Panc1 (cell line): ENCODE measurements at regions not wholly inside any gene's neighbourhood (a gene's known extent, or its start where the extent isn't known, plus 50 kb on each side); places are given as distances from the start of the nearest gene placed in this dataset.

ENCODE experiments used
- ATAC-seq: fragments of 200-7000 bp; cut with Tn5 transposase; 2 replicates; pipeline ENCODE4 v1.9.1; 2020; ENCODE audit warnings: mild to moderate bottlenecking, moderate library complexity
- BruUV-seq: library from RNA; stranded (reverse); fragments of 400-500 nt; replicated peaks from 2 replicates; lab custom pipeline; 2021; lab: Mats Ljungman, UMichigan
- CTCF ChIA-PET: fragments of 300-600 bp; sonication (Branson Sonifier 250); formaldehyde crosslinking; loops from one replicate; lab custom pipeline; 2022; ENCODE audit warnings: antibody characterized with exemption; lab: Charles Lee
- POLR2A ChIA-PET: fragments of 300-600 bp; sonication (Branson Sonifier 250); formaldehyde crosslinking; loops from one replicate; lab custom pipeline; 2022; ENCODE audit warnings: antibody characterized with exemption; lab: Charles Lee
- DNase-seq: peaks from one replicate; pipeline ENCODE4 v3.0.0-alpha.2; 2010; ENCODE audit warnings: low read depth, low spot score
- H3K27ac ChIP-seq: 2 replicates; pipeline ENCODE4 v1.5.1; 2011; ENCODE audit warnings: mild to moderate bottlenecking, low read length, inconsistent platforms
- H3K27me3 ChIP-seq: fragments of 200-500 bp; sonication (Bioruptor generic); 2 replicates; pipeline ENCODE4 v1.6.0; 2014; ENCODE audit warnings: low read length, inconsistent platforms; ENCODE audit not compliant: control insufficient read depth, insufficient read depth
- H3K36me3 ChIP-seq: fragments of 200-500 bp; sonication (Bioruptor generic); 2 replicates; pipeline ENCODE4 v1.5.1; 2014; ENCODE audit warnings: inconsistent platforms, mild to moderate bottlenecking, low read length, moderate library complexity; ENCODE audit not compliant: control insufficient read depth, insufficient read depth
- H3K4me1 ChIP-seq: 2 replicates; pipeline ENCODE4 v1.5.1; 2011; ENCODE audit warnings: inconsistent platforms, mild to moderate bottlenecking, low read length, moderate library complexity; ENCODE audit not compliant: control insufficient read depth, insufficient read depth
- H3K4me3 ChIP-seq, 2 experiments: 2 replicates each; pipeline ENCODE4 v1.5.1; 2011 to 2012; ENCODE audit warnings: low read depth in 2 of 2, low read length in 2 of 2, mild to moderate bottlenecking in 2 of 2, inconsistent platforms in 1 of 2, moderate library complexity in 1 of 2
- H3K9me3 ChIP-seq: fragments of 200-500 bp; sonication (Bioruptor generic); 2 replicates; pipeline ENCODE4 v1.5.1; 2014; ENCODE audit warnings: low read depth, mild to moderate bottlenecking, inconsistent platforms, low read length, moderate library complexity; ENCODE audit not compliant: control insufficient read depth, insufficient read depth
- POLR2AphosphoS5 ChIP-seq: IDR thresholded peaks from 2 replicates; pipeline ENCODE4 v1.6.1; 2012; ENCODE audit warnings: mild to moderate bottlenecking, low read depth, low read length, moderate library complexity
- SIN3A ChIP-seq: IDR thresholded peaks from 2 replicates; pipeline ENCODE4 v1.6.1; 2012; ENCODE audit warnings: low read depth, mild to moderate bottlenecking, low read length, moderate library complexity, borderline replicate concordance; ENCODE audit not compliant: insufficient read depth
- TCF7L2 ChIP-seq: IDR thresholded peaks from 2 replicates; pipeline ENCODE4 v1.6.1; 2011; ENCODE audit warnings: mild to moderate bottlenecking, low read depth, low read length, inconsistent platforms
- in situ Hi-C: cut with HindIII; loops from 2 replicates; pipeline ENCODE4 v1.10.0; 2016; ENCODE audit warnings: low sequenced_read_pairs, low pct_unique_long_range_greater_than_20kb
- intact Hi-C: fragments of 100-400 bp; cut with micrococcal nuclease; formaldehyde crosslinking; loops from one replicate; pipeline ENCODE4 v1.10.0; 2022; ENCODE audit not compliant: unreplicated experiment
- TF ChIP-seq, protein P1 (sequence below), 2 experiments: IDR thresholded peaks; 2 replicates each; pipeline ENCODE4 v1.6.1; 2011 to 2012; ENCODE audit warnings: low read depth in 2 of 2, control low read depth in 1 of 2, low read length in 1 of 2, mild to moderate bottlenecking in 1 of 2, moderate library complexity in 1 of 2; ENCODE audit not compliant: insufficient read depth in 1 of 2
- TF ChIP-seq, protein P2 (sequence below): fragments of 450-650 bp; IDR thresholded peaks from 2 replicates; pipeline ENCODE4 v1.5.1; 2017; ENCODE audit warnings: mild to moderate bottlenecking

DNA sequence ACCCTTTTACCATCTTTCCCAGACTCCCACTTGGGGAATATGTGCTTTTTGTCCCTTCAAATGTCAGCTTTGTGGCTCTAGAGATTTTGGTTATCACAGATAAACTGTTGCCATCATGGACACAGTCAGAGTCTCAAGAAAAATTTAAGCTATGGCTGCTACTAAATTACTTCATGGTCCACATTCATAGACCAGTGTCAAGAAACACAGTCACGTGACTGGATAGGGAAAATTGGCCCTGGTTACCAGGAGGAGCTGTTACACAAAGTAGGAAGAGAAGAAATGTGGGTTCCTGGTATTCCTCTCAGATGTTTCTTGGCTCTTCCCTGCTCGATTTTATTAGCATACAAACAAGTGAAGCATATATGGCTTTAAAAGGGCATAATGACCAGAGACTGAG lies 348.9 kb downstream of the NDFIP2 start:
- ATAC-seq: no peak
- Histone ChIP-seq H3K27me3 (no peaks in the 10 kb centered on the region), H3K36me3 (no peaks in the 10 kb centered on the region), H3K9me3 (no peaks in the 10 kb centered on the region), H3K4me1 (no peaks in the 10 kb centered on the region), H3K4me3 (no peak overlapping the region), H3K27ac (no peak overlapping the region)
- ChIA-PET POLR2A (no interaction called here), CTCF (no interaction called here)
- in situ Hi-C loops: no loop called here
- intact Hi-C loops: no loop called here
- no TSS peak for BruUV-seq
- DNase-seq: no peak
- TF ChIP-seq, protein P1, sequence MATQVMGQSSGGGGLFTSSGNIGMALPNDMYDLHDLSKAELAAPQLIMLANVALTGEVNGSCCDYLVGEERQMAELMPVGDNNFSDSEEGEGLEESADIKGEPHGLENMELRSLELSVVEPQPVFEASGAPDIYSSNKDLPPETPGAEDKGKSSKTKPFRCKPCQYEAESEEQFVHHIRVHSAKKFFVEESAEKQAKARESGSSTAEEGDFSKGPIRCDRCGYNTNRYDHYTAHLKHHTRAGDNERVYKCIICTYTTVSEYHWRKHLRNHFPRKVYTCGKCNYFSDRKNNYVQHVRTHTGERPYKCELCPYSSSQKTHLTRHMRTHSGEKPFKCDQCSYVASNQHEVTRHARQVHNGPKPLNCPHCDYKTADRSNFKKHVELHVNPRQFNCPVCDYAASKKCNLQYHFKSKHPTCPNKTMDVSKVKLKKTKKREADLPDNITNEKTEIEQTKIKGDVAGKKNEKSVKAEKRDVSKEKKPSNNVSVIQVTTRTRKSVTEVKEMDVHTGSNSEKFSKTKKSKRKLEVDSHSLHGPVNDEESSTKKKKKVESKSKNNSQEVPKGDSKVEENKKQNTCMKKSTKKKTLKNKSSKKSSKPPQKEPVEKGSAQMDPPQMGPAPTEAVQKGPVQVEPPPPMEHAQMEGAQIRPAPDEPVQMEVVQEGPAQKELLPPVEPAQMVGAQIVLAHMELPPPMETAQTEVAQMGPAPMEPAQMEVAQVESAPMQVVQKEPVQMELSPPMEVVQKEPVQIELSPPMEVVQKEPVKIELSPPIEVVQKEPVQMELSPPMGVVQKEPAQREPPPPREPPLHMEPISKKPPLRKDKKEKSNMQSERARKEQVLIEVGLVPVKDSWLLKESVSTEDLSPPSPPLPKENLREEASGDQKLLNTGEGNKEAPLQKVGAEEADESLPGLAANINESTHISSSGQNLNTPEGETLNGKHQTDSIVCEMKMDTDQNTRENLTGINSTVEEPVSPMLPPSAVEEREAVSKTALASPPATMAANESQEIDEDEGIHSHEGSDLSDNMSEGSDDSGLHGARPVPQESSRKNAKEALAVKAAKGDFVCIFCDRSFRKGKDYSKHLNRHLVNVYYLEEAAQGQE (IDR thresholded peaks at IDR 0.05; ENCODE audit: insufficient read depth in 1 of 2, low read depth in 2 of 2, low read length in 1 of 2): no peak
- TF ChIP-seq TCF7L2: no peak
- TF ChIP-seq, protein P2, sequence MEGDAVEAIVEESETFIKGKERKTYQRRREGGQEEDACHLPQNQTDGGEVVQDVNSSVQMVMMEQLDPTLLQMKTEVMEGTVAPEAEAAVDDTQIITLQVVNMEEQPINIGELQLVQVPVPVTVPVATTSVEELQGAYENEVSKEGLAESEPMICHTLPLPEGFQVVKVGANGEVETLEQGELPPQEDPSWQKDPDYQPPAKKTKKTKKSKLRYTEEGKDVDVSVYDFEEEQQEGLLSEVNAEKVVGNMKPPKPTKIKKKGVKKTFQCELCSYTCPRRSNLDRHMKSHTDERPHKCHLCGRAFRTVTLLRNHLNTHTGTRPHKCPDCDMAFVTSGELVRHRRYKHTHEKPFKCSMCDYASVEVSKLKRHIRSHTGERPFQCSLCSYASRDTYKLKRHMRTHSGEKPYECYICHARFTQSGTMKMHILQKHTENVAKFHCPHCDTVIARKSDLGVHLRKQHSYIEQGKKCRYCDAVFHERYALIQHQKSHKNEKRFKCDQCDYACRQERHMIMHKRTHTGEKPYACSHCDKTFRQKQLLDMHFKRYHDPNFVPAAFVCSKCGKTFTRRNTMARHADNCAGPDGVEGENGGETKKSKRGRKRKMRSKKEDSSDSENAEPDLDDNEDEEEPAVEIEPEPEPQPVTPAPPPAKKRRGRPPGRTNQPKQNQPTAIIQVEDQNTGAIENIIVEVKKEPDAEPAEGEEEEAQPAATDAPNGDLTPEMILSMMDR: no peak
- TF ChIP-seq POLR2AphosphoS5: no peak
- no peak for TF ChIP-seq SIN3A

DNA sequence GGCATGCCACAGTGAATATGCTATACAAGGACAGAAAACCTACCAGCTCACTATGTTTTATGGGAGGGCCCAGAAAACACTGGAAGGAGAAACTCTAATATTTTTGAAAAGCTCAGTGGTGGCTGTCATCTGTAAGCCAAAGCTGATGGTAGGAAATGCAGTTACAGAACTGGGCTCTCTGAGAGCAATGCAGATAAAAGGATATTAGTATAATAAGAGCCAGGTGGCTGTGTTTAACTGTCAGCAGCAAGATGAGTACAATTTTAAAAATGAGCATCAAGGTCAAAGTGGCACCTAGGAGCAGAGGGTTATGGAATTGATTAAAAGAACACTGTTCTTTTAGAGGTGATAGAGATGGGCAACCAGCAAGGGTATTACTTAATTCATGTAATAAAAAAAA lies 345.0 kb downstream of the NDFIP2 start:
- POLR2A ChIA-PET: no interaction called here
- Histone ChIP-seq H3K36me3 (no peaks in the 10 kb centered on the region), H3K27me3 (no peaks in the 10 kb centered on the region), H3K4me1 (no peaks in the 10 kb centered on the region), H3K27ac (no peak overlapping the region), H3K4me3 (no peak overlapping the region), H3K9me3 (no peaks in the 10 kb centered on the region)
- CTCF ChIA-PET: no interaction called here
- no peak for TF ChIP-seq TCF7L2
- TF ChIP-seq POLR2AphosphoS5: no peak
- TF ChIP-seq, protein P2: no peak
- no peak for TF ChIP-seq SIN3A
- TF ChIP-seq, protein P1 (IDR thresholded peaks at IDR 0.05; ENCODE audit: insufficient read depth in 1 of 2, low read depth in 2 of 2, low read length in 1 of 2): no peak
- no peak for DNase-seq
- no TSS peak for BruUV-seq
- in situ Hi-C loops: no loop called here
- ATAC-seq: no peak
- intact Hi-C loops: no loop called here
